ENCODE measurements at regions not wholly inside any gene's neighbourhood (a gene's known extent, or its start where the extent isn't known, plus 50 kb on each side); places are given as distances from the start of the nearest gene placed in this dataset.

- DNase-seq (ENCODE audit: low read depth, low spot score): no peak
Observed at GRCh38 chr5:93793159-93793781, 51.9 kb upstream of the POU5F2 start.

GRCh38 chr5:93791518-93791972 is 50.1 kb upstream of the POU5F2 start:
- DNase-seq (ENCODE audit: low read depth, low spot score): peak; percentile 68
